ENCODE measurements at regions not wholly inside any gene's neighbourhood (a gene's known extent, or its start where the extent isn't known, plus 50 kb on each side); places are given as distances from the start of the nearest gene placed in this dataset.
"Not testable (repeated sequence)": the region's sequence is repeated elsewhere in the genome, so short reads cannot be mapped to it uniquely, and the experiment has no call there.

GRCh38 chr12:74595696-74596095 lies 58.1 kb downstream of the ATXN7L3B start:
- peaks cover 18% of the 10 kb centered on the region for H3K4me1 Mint-ChIP-seq
- no peaks in the 10 kb centered on the region for H3K27me3 Mint-ChIP-seq (ENCODE audit: low read depth)
- no peak overlapping the region for H3K4me3 Mint-ChIP-seq
- DNase-seq (ENCODE audit: low spot score in 2 of 2, unreplicated experiment in 2 of 2): no peak
- peaks cover 4% of the 10 kb centered on the region for H3K36me3 Mint-ChIP-seq
- peaks cover 7% of the 10 kb centered on the region for H3K9me3 Mint-ChIP-seq
- H3K27ac Mint-ChIP-seq: no peak overlapping the region
- TF ChIP-seq CTCF (IDR thresholded peaks at IDR 0.05; ENCODE audit: unreplicated experiment): no peak

GRCh38 chr12:74598819-74599218 lies 61.2 kb downstream of the ATXN7L3B start:
- peaks cover 2% of the 10 kb centered on the region for H3K27me3 Mint-ChIP-seq (ENCODE audit: low read depth)
- peaks cover 4% of the 10 kb centered on the region for H3K36me3 Mint-ChIP-seq
- H3K9me3 Mint-ChIP-seq: peaks cover 18% of the 10 kb centered on the region
- no peak for DNase-seq (ENCODE audit: low spot score in 2 of 2, unreplicated experiment in 2 of 2)
- no peak overlapping the region for H3K27ac Mint-ChIP-seq
- TF ChIP-seq CTCF (IDR thresholded peaks at IDR 0.05; ENCODE audit: unreplicated experiment): no peak
- H3K4me3 Mint-ChIP-seq: no peak overlapping the region
- H3K4me1 Mint-ChIP-seq: peaks cover 22% of the 10 kb centered on the region

- H3K4me1 Mint-ChIP-seq: peaks cover 18% of the 10 kb centered on the region
- H3K27me3 Mint-ChIP-seq (ENCODE audit: low read depth): peaks cover 2% of the 10 kb centered on the region
- TF ChIP-seq CTCF (IDR thresholded peaks at IDR 0.05; ENCODE audit: unreplicated experiment): no peak
- no peak overlapping the region for H3K27ac Mint-ChIP-seq
- no peak for DNase-seq (ENCODE audit: low spot score in 2 of 2, unreplicated experiment in 2 of 2)
- no peak overlapping the region for H3K4me3 Mint-ChIP-seq
- peaks cover 4% of the 10 kb centered on the region for H3K36me3 Mint-ChIP-seq
- peaks cover 18% of the 10 kb centered on the region for H3K9me3 Mint-ChIP-seq
These were observed 62.3 kb downstream of the ATXN7L3B start for GRCh38 chr12:74599932-74600331.

- H3K27me3 Mint-ChIP-seq (ENCODE audit: low read depth): not testable (repeated sequence)
- H3K4me1 Mint-ChIP-seq: peaks cover 10% of the 10 kb centered on the region
These were observed 63.2 kb downstream of the ATXN7L3B start for GRCh38 chr12:74600817-74601216.

GRCh38 chr12:74602881-74603672 lies 65.4 kb downstream of the ATXN7L3B start:
- no peak overlapping the region for H3K27ac Mint-ChIP-seq
- H3K4me3 Mint-ChIP-seq: no peak overlapping the region
- H3K9me3 Mint-ChIP-seq: peaks cover 18% of the 10 kb centered on the region
- H3K4me1 Mint-ChIP-seq: peaks cover 8% of the 10 kb centered on the region
- H3K36me3 Mint-ChIP-seq: peaks cover 4% of the 10 kb centered on the region
- DNase-seq (ENCODE audit: low spot score in 2 of 2, unreplicated experiment in 2 of 2): no peak
- TF ChIP-seq CTCF (IDR thresholded peaks at IDR 0.05; ENCODE audit: unreplicated experiment): no peak
- H3K27me3 Mint-ChIP-seq (ENCODE audit: low read depth): peaks cover 5% of the 10 kb centered on the region

More at GRCh38 chr12:74600817-74601216, 63.2 kb downstream of the ATXN7L3B start:
- peaks cover 18% of the 10 kb centered on the region for H3K9me3 Mint-ChIP-seq
- not testable (repeated sequence) for H3K4me3 Mint-ChIP-seq; H3K36me3 Mint-ChIP-seq; H3K27ac Mint-ChIP-seq; DNase-seq (ENCODE audit: low spot score in 2 of 2, unreplicated experiment in 2 of 2)

GRCh38 chr12:74608231-74608775 lies 70.7 kb downstream of the ATXN7L3B start:
- H3K27me3 Mint-ChIP-seq (ENCODE audit: low read depth): peaks cover 3% of the 10 kb centered on the region
- no peak for TF ChIP-seq CTCF (IDR thresholded peaks at IDR 0.05; ENCODE audit: unreplicated experiment)
- no peaks in the 10 kb centered on the region for H3K9me3 Mint-ChIP-seq
- no peak for DNase-seq (ENCODE audit: low spot score in 2 of 2, unreplicated experiment in 2 of 2)
- H3K27ac Mint-ChIP-seq: no peak overlapping the region
- peaks cover 3% of the 10 kb centered on the region for H3K4me1 Mint-ChIP-seq
- no peak overlapping the region for H3K4me3 Mint-ChIP-seq
- H3K36me3 Mint-ChIP-seq: no peaks in the 10 kb centered on the region
